HCT116 (cell line): ENCODE measurements at regions not wholly inside any gene's neighbourhood (a gene's known extent, or its start where the extent isn't known, plus 50 kb on each side); places are given as distances from the start of the nearest gene placed in this dataset.

ENCODE experiments used
- ATAC-seq: fragments of 200-7000 bp; cut with Tn5 transposase; 2 replicates; pipeline ENCODE4 v1.9.1; 2020; ENCODE audit warnings: mild to moderate bottlenecking, moderate library complexity
- BruUV-seq: library from RNA; stranded (reverse); fragments of 400-500 nt; replicated peaks from 2 replicates; lab custom pipeline; 2021; lab: Mats Ljungman, UMichigan
- CTCF ChIA-PET: fragments of 300-600 bp; sonication (Branson Sonifier 250); formaldehyde crosslinking; loops from one replicate; lab custom pipeline; 2021; ENCODE audit warnings: antibody characterized with exemption; lab: Charles Lee
- POLR2A ChIA-PET: fragments of 300-600, 350-600 bp; sonication (Branson Sonifier 250); formaldehyde crosslinking; loops from one replicate; lab custom pipeline; 2021; ENCODE audit warnings: antibody characterized with exemption; lab: Charles Lee
- RAD21 ChIA-PET, 2 experiments: fragments of 300-600 bp; sonication (Branson Sonifier 250); formaldehyde crosslinking; loops; one replicate each; lab custom pipeline; 2023; ENCODE audit warnings: low total read pairs in 2 of 2; ENCODE audit not compliant: uncharacterized antibody in 2 of 2, unreplicated experiment in 2 of 2, low non-redundant PET in 1 of 2; lab: Charles Lee
- DNase-seq: peaks from one replicate; pipeline ENCODE4 v3.0.0-alpha.2; 2010; ENCODE audit warnings: low read depth, low spot score
- H2AFZ ChIP-seq: fragments of 200-600 bp; shearing (Covaris generic), sonication (generic); 2 replicates; pipeline ENCODE4 v1.6.1; 2017; ENCODE audit warnings: low read depth, mixed run types, mixed read lengths, antibody characterized with exemption, low read length; ENCODE audit not compliant: poor library complexity, severe bottlenecking
- H3K27ac ChIP-seq: 2 replicates; pipeline ENCODE4 v1.5.1; 2012; ENCODE audit warnings: low read depth, low read length
- H3K27me3 ChIP-seq: fragments of 200-600 bp; sonication (generic); 2 replicates; pipeline ENCODE4 v1.6.1; 2016; ENCODE audit warnings: mixed run types, low read length, mixed read lengths; ENCODE audit not compliant: insufficient read depth
- H3K36me3 ChIP-seq, 2 experiments: fragments of 200-500 bp in 1 of 2; fragments of 200-600 bp in 1 of 2; sonication (Bioruptor generic) in 1 of 2; sonication (generic) in 1 of 2; 2 replicates each; pipeline versions ENCODE4 v1.5.1 to v1.6.1; 2014 to 2016; ENCODE audit warnings: low read length in 2 of 2, inconsistent platforms in 1 of 2, mixed read lengths in 1 of 2, mixed run types in 1 of 2; ENCODE audit not compliant: insufficient read depth in 2 of 2, control insufficient read depth in 1 of 2
- H3K4me1 ChIP-seq, 2 experiments: fragments of 200-600 bp in 1 of 2; sonication (generic) in 1 of 2; 2 replicates each; pipeline versions ENCODE4 v1.5.1 to v1.6.1; 2012 to 2017; ENCODE audit warnings: low read length in 2 of 2, inconsistent platforms in 1 of 2, mild to moderate bottlenecking in 1 of 2, mixed read lengths in 1 of 2, mixed run types in 1 of 2, moderate library complexity in 1 of 2; ENCODE audit not compliant: insufficient read depth in 2 of 2, control insufficient read depth in 1 of 2
- H3K4me2 ChIP-seq: fragments of 200-600 bp; sonication (generic); 2 replicates; pipeline ENCODE4 v1.6.1; 2017; ENCODE audit warnings: mixed run types, low read length, mixed read lengths
- H3K4me3 ChIP-seq, 2 experiments: fragments of 200-600 bp in 1 of 2; sonication (generic) in 1 of 2; replicated peaks in 1 of 2; 2 replicates each; pipeline ENCODE4 v1.5.1; 2011 to 2016; ENCODE audit warnings: low read length in 2 of 2, control low read depth in 1 of 2, low read depth in 1 of 2, mild to moderate bottlenecking in 1 of 2, mixed read lengths in 1 of 2, mixed run types in 1 of 2
- H3K79me2 ChIP-seq: fragments of 200-600 bp; sonication (generic); 2 replicates; pipeline ENCODE4 v1.6.1; 2017; ENCODE audit warnings: mild to moderate bottlenecking, mixed run types, low read length, moderate library complexity, mixed read lengths; ENCODE audit not compliant: insufficient read depth
- H3K9ac ChIP-seq: fragments of 200-600 bp; sonication (generic); 2 replicates; pipeline ENCODE4 v1.6.1; 2016; ENCODE audit warnings: low read length, mixed read lengths
- H3K9me2 ChIP-seq: fragments of 200-600 bp; sonication (generic), shearing (Covaris generic); 2 replicates; pipeline ENCODE4 v1.6.1; 2017; ENCODE audit warnings: mixed run types, mild to moderate bottlenecking, moderate library complexity; ENCODE audit not compliant: insufficient read depth
- H3K9me3 ChIP-seq, 2 experiments: fragments of 200-500 bp in 1 of 2; fragments of 200-600 bp in 1 of 2; sonication (Bioruptor generic) in 1 of 2; sonication (generic) in 1 of 2; 2 replicates each; pipeline ENCODE4 v1.6.1; 2014 to 2017; ENCODE audit warnings: low read length in 2 of 2, mixed read lengths in 2 of 2, inconsistent platforms in 1 of 2, low read depth in 1 of 2, mild to moderate bottlenecking in 1 of 2, mixed run types in 1 of 2, moderate library complexity in 1 of 2; ENCODE audit not compliant: control insufficient read depth in 1 of 2, insufficient read depth in 1 of 2
- H4K20me1 ChIP-seq: fragments of 200-600 bp; sonication (generic), shearing (Covaris generic); 2 replicates; pipeline ENCODE4 v1.6.1; 2017; ENCODE audit warnings: mixed run types, mild to moderate bottlenecking, moderate library complexity; ENCODE audit not compliant: insufficient read depth
- CEBPB ChIP-seq: IDR thresholded peaks from 2 replicates; pipeline ENCODE4 v1.6.1; 2012; ENCODE audit warnings: low read depth
- CTCF ChIP-seq, 3 experiments: fragments of 200-600 bp in 1 of 3; sonication (generic) in 1 of 3; IDR thresholded peaks in 2 of 3; conservative IDR thresholded peaks in 1 of 3; 2 replicates each; pipeline ENCODE4 v1.5.1; 2012 to 2017; ENCODE audit warnings: low read depth in 2 of 3, low read length in 2 of 3, antibody characterized with exemption in 1 of 3, borderline replicate concordance in 1 of 3, control low read depth in 1 of 3, mild to moderate bottlenecking in 1 of 3, mixed read lengths in 1 of 3, mixed run types in 1 of 3, moderate library complexity in 1 of 3; ENCODE audit not compliant: insufficient read depth in 1 of 3
- ELF1 ChIP-seq: IDR thresholded peaks from 2 replicates; pipeline ENCODE4 v1.6.1; 2012; ENCODE audit warnings: low read depth, borderline replicate concordance
- EZH2 ChIP-seq: fragments of 200-600 bp; sonication (generic); IDR thresholded peaks from 2 replicates; pipeline ENCODE4 v1.6.1; 2017; ENCODE audit warnings: antibody characterized with exemption, mixed run types
- EZH2phosphoT487 ChIP-seq: fragments of 200-600 bp; IDR thresholded peaks from 2 replicates; pipeline ENCODE4 v1.6.1; 2018; ENCODE audit warnings: antibody characterized with exemption, borderline replicate concordance
- FOSL1 ChIP-seq: IDR thresholded peaks from 2 replicates; pipeline ENCODE4 v1.6.1; 2012; ENCODE audit warnings: low read depth
- JUND ChIP-seq: IDR thresholded peaks from 2 replicates; pipeline ENCODE4 v1.6.1; 2012
- POLR2A ChIP-seq: IDR thresholded peaks from 2 replicates; pipeline ENCODE4 v1.7.0; 2011; ENCODE audit warnings: borderline replicate concordance; ENCODE audit not compliant: insufficient read depth, insufficient read length; ENCODE audit errors: extremely low read depth
- POLR2AphosphoS5 ChIP-seq: IDR thresholded peaks from 2 replicates; pipeline ENCODE4 v1.6.1; 2011; ENCODE audit warnings: mild to moderate bottlenecking, low read depth, low read length, moderate library complexity
- RAD21 ChIP-seq: IDR thresholded peaks from 2 replicates; pipeline ENCODE4 v1.6.1; 2012; ENCODE audit warnings: low read depth, mild to moderate bottlenecking
- REST ChIP-seq: IDR thresholded peaks from 2 replicates; pipeline ENCODE4 v1.6.1; 2012; ENCODE audit warnings: low read depth
- SIN3A ChIP-seq: IDR thresholded peaks from 2 replicates; pipeline ENCODE4 v1.6.1; 2012; ENCODE audit warnings: low read depth
- SP1 ChIP-seq: IDR thresholded peaks from 2 replicates; pipeline ENCODE4 v1.6.1; 2012; ENCODE audit warnings: low read depth
- SRF ChIP-seq: IDR thresholded peaks from 2 replicates; pipeline ENCODE4 v1.6.1; 2012; ENCODE audit warnings: low read depth
- TCF7L2 ChIP-seq: IDR thresholded peaks from 2 replicates; pipeline ENCODE4 v1.7.0; 2011; ENCODE audit warnings: borderline replicate concordance, inconsistent platforms; ENCODE audit not compliant: insufficient read depth, insufficient read length; ENCODE audit errors: extremely low read depth
- YY1 ChIP-seq: IDR thresholded peaks from 2 replicates; pipeline ENCODE4 v1.6.1; 2011; ENCODE audit warnings: low read length, low read depth, moderate library complexity, mild to moderate bottlenecking; ENCODE audit not compliant: insufficient replicate concordance; ENCODE audit errors: extremely low read depth
- intact Hi-C: fragments of 100-400 bp; cut with micrococcal nuclease; formaldehyde crosslinking; loops from 2 replicates; pipeline ENCODE4 v1.10.0; 2022
- TF ChIP-seq, protein P1 (sequence below): IDR thresholded peaks from 2 replicates; pipeline ENCODE4 v1.6.1; 2011; ENCODE audit warnings: mild to moderate bottlenecking, low read length, moderate library complexity; ENCODE audit not compliant: insufficient replicate concordance; ENCODE audit errors: extremely low read depth

DNA sequence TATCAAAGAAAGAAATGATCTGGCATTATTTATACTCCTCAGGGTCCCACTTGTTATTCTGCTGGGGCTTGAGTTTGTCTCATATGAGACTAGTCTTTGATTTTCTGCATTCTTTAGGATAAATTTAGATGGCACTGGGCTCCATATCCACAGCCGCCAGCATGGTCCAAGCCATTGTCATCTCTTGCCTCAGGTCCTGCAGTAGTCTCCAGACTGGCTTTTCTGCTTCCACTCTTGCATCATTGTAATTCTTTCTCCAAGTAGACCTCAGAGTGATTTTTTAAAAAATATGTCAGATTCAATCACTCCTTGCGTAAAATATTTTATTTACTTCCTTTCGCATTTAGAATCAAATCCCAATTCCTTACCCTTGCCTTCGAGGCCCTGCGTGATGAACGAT is 50.4 kb upstream of the ST3GAL6 start:
- ChIA-PET RAD21 (no interaction called here), POLR2A (no interaction called here), CTCF (no interaction called here)
- Histone ChIP-seq H3K9me3 (no peaks in the 10 kb centered on the region), H3K4me1 (no peaks in the 10 kb centered on the region), H3K4me3 (no peak overlapping the region), H3K4me2 (no peak overlapping the region), H3K36me3 (no peaks in the 10 kb centered on the region), H4K20me1 (no peaks in the 10 kb centered on the region), H2AFZ (no peak overlapping the region), H3K79me2 (no peaks in the 10 kb centered on the region), H3K9ac (no peak overlapping the region), H3K27ac (no peak overlapping the region), H3K27me3 (no peaks in the 10 kb centered on the region), H3K9me2 (no peaks in the 10 kb centered on the region)
- DNase-seq = no peak
- intact Hi-C loops = no loop called here
- no TSS peak for BruUV-seq
- ATAC-seq = no peak
- no peak for TF ChIP-seq SRF
- no peak for TF ChIP-seq CEBPB
- TF ChIP-seq SP1 = no peak
- TF ChIP-seq EZH2phosphoT487 = no peak
- TF ChIP-seq REST = no peak
- no peak for TF ChIP-seq POLR2A
- no peak for TF ChIP-seq FOSL1
- no peak for TF ChIP-seq YY1
- TF ChIP-seq, protein P1, sequence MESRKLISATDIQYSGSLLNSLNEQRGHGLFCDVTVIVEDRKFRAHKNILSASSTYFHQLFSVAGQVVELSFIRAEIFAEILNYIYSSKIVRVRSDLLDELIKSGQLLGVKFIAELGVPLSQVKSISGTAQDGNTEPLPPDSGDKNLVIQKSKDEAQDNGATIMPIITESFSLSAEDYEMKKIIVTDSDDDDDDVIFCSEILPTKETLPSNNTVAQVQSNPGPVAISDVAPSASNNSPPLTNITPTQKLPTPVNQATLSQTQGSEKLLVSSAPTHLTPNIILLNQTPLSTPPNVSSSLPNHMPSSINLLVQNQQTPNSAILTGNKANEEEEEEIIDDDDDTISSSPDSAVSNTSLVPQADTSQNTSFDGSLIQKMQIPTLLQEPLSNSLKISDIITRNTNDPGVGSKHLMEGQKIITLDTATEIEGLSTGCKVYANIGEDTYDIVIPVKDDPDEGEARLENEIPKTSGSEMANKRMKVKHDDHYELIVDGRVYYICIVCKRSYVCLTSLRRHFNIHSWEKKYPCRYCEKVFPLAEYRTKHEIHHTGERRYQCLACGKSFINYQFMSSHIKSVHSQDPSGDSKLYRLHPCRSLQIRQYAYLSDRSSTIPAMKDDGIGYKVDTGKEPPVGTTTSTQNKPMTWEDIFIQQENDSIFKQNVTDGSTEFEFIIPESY = no peak
- no peak for TF ChIP-seq EZH2
- no peak for TF ChIP-seq RAD21
- no peak for TF ChIP-seq TCF7L2
- TF ChIP-seq CTCF (IDR thresholded peaks at IDR 0.05 in 2 of 3, conservative IDR thresholded peaks at IDR 0.05 in 1 of 3; ENCODE audit: borderline replicate concordance in 1 of 3, insufficient read depth in 1 of 3, low read depth in 2 of 3, low read length in 2 of 3) = no peak
- TF ChIP-seq SIN3A = no peak
- TF ChIP-seq ELF1 = no peak
- no peak for TF ChIP-seq POLR2AphosphoS5
- no peak for TF ChIP-seq JUND
